ENCODE measurements at regions not wholly inside any gene's neighbourhood (a gene's known extent, or its start where the extent isn't known, plus 50 kb on each side); places are given as distances from the start of the nearest gene placed in this dataset.

DNA sequence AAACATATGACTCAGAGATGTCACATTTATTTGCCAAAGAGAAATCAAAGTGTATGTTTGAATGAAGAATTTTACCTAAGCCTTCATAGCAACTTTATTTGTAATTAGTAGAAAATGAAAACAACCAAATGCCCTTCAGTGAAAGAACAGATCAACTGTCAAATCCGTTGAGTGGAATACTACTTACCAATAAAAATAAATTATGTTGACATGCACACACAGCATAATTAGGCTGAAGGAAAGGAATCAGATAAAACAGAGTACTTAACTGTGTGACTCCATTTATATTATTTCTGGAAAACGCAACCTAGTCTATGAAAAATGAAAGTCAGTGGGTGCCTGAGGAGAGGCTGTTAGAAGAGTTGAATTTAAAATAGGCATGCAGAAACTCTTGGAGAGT, 1034.6 kb upstream of the PCDH9 start:
- TF ChIP-seq EZH2phosphoT487 (IDR thresholded peaks at IDR 0.05; ENCODE audit: low read depth) = no peak
- no peak for TF ChIP-seq CTCF (IDR thresholded peaks at IDR 0.05; ENCODE audit: low read depth, low read length)
